ENCODE measurements at regions not wholly inside any gene's neighbourhood (a gene's known extent, or its start where the extent isn't known, plus 50 kb on each side); places are given as distances from the start of the nearest gene placed in this dataset.
"Not testable (repeated sequence)": the region's sequence is repeated elsewhere in the genome, so short reads cannot be mapped to it uniquely, and the experiment has no call there.

DNA sequence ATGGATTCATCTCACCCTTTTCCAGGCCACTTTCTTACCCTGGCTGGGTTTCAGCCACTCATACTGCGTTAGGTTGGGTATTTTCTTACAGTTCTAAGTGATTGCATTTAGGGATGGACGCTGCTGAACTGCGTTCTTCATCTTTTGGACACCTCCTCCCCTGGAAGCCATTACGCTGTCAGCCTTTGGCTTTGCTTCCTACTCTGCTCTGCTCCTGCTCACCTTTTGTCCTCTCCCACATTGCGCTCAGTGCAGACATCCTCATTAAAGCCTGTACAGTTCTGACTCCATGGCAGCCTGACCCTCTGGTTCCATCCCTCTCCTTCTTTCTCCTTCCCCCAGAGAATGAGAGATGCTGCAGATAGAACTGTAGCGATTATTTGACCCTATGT is 108.9 kb downstream of the SRGAP2 start:
- TF ChIP-seq, protein P1, sequence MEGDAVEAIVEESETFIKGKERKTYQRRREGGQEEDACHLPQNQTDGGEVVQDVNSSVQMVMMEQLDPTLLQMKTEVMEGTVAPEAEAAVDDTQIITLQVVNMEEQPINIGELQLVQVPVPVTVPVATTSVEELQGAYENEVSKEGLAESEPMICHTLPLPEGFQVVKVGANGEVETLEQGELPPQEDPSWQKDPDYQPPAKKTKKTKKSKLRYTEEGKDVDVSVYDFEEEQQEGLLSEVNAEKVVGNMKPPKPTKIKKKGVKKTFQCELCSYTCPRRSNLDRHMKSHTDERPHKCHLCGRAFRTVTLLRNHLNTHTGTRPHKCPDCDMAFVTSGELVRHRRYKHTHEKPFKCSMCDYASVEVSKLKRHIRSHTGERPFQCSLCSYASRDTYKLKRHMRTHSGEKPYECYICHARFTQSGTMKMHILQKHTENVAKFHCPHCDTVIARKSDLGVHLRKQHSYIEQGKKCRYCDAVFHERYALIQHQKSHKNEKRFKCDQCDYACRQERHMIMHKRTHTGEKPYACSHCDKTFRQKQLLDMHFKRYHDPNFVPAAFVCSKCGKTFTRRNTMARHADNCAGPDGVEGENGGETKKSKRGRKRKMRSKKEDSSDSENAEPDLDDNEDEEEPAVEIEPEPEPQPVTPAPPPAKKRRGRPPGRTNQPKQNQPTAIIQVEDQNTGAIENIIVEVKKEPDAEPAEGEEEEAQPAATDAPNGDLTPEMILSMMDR (conservative IDR thresholded peaks at IDR 0.05) = not testable (repeated sequence)
- not testable (repeated sequence) for TF ChIP-seq ZFX (IDR thresholded peaks at IDR 0.05)
